Aorta (tissue), 5 donors: ENCODE measurements at regions not wholly inside any gene's neighbourhood (a gene's known extent, or its start where the extent isn't known, plus 50 kb on each side); places are given as distances from the start of the nearest gene placed in this dataset.
"Not testable (repeated sequence)": the region's sequence is repeated elsewhere in the genome, so short reads cannot be mapped to it uniquely, and the experiment has no call there.

Experiments
- ATAC-seq: fragments of 200-7000 bp; cut with Tn5 transposase; one replicate; pipeline ENCODE4 v1.9.1; 2022; ENCODE audit warnings: moderate library complexity; ENCODE audit not compliant: low FRiP score
- DNase-seq, 2 donors: peaks; one replicate each; pipeline ENCODE4 v3.0.0-alpha.2; 2020
- H3K27ac ChIP-seq, 2 donors: one replicate each; pipeline ENCODE4 v1.5.1; 2013; ENCODE audit warnings: low read length in 2 of 2, mild to moderate bottlenecking in 2 of 2, moderate library complexity in 2 of 2, control low read depth in 1 of 2, inconsistent platforms in 1 of 2, low read depth in 1 of 2
- H3K27me3 ChIP-seq, 2 donors: one replicate each; pipeline ENCODE4 v1.6.1; 2013; ENCODE audit warnings: control low read depth in 1 of 2, low read length in 1 of 2, mild to moderate bottlenecking in 1 of 2, moderate library complexity in 1 of 2; ENCODE audit not compliant: insufficient read depth in 2 of 2, control insufficient read depth in 1 of 2
- H3K36me3 ChIP-seq, 2 donors: one replicate each; pipeline ENCODE4 v1.6.1; 2013; ENCODE audit warnings: control low read depth in 1 of 2, low read length in 1 of 2, mild to moderate bottlenecking in 1 of 2; ENCODE audit not compliant: insufficient read depth in 2 of 2, control insufficient read depth in 1 of 2
- H3K4me1 ChIP-seq, 2 donors: one replicate each; pipeline ENCODE4 v1.6.1; 2013; ENCODE audit warnings: low read length in 2 of 2, control low read depth in 1 of 2, mild to moderate bottlenecking in 1 of 2, moderate library complexity in 1 of 2; ENCODE audit not compliant: insufficient read depth in 2 of 2, control insufficient read depth in 1 of 2
- H3K4me3 ChIP-seq, 2 donors: one replicate each; pipeline ENCODE4 v1.5.1; 2013; ENCODE audit warnings: low read length in 2 of 2, control low read depth in 1 of 2, mild to moderate bottlenecking in 1 of 2
- H3K9me3 ChIP-seq: one replicate; pipeline ENCODE4 v1.6.1; 2013; ENCODE audit warnings: mild to moderate bottlenecking, low read length; ENCODE audit not compliant: control insufficient read depth
- WGBS, 2 donors: extraction: QIAGEN DNeasy Blood & Tissue Kit; methylation state at CpG; one replicate each; pipeline ENCODE4 v1.1.7; 2013; 5-methylcytosine and 5-hydroxymethylcytosine counted together
- intact Hi-C, 2 donors: fragments of 100-400 bp; cut with DNase I; formaldehyde crosslinking; loops; one replicate each; pipeline versions ENCODE4 v1.14.2 to v1.15.0; 2022
- donor health status: healthy with polysubstance abuse.
- donor health status: Bipolar disorder and iron deficiency.
- donor health status: DM: no; HTN: no; CAD: no.
- donor health status: DM: no; HTN: no; CAD: no.
- donor health status: DM: yes; HTN: yes; CAD: no.

GRCh38 chr10:45056806-45057205 is 56.1 kb downstream of the ZNF22 start:
- H3K4me1 ChIP-seq, intact Hi-C loops, ATAC-seq, H3K27ac ChIP-seq, H3K36me3 ChIP-seq, DNase-seq, H3K27me3 ChIP-seq, H3K9me3 ChIP-seq, H3K4me3 ChIP-seq: not testable (repeated sequence)
- WGBS, 2 donors: 99 to 100% methylated on average over 1 of the region's 1 CpG

GRCh38 chr10:45058580-45058979 is 57.9 kb downstream of the ZNF22 start:
- Histone ChIP-seq H3K4me3 (no peak overlapping the region), H3K9me3 (no peaks in the 10 kb centered on the region), H3K27ac (no peak overlapping the region), H3K36me3 (no peaks in the 10 kb centered on the region), H3K4me1 (no peaks in the 10 kb centered on the region), H3K27me3 (no peaks in the 10 kb centered on the region)
- WGBS, 2 donors: 90 to 96% methylated on average over 1 of the region's 1 CpG
- ATAC-seq (no peak), DNase-seq (no peak)
- intact Hi-C loops: no loop called here

DNA sequence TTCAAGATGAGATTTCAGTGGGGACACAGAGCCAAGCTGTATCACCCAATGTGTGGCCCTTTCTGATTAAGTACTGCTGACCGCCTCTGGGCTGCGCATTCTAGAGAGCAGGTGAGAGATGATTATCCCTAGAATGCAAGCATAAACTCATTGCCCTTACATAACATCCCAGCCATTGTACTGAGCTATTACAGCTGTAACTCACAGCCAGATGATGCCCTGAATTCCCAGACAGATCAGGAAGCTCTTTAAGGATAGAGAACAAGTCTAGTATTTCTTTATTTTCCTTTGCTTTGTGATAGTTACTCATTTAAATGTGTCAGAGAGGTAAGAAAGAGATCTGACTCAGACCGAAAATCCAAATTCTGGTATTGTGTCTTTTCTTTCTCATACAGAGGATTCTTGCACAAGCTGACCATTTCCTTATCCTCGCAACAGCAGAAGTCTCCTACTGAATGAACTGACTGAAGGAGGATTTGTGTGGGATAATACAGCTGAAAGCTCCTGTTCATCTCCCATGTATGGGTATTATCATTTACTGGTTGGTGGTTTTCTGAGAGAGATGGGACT is 58.4 kb downstream of the ZNF22 start:
- Histone ChIP-seq H3K36me3 (no peaks in the 10 kb centered on the region), H3K9me3 (no peaks in the 10 kb centered on the region), H3K4me3 (no peak overlapping the region), H3K27ac (no peak overlapping the region), H3K4me1 (no peaks in the 10 kb centered on the region), H3K27me3 (no peaks in the 10 kb centered on the region)
- no peak for DNase-seq
- no peak for ATAC-seq
- intact Hi-C loops: no loop called here
- 96 to 99% methylated on average over 4 of the region's 4 CpGs for WGBS, 2 donors

GRCh38 chr10:45059632-45060031 is 58.9 kb downstream of the ZNF22 start:
- no peak overlapping the region for H3K27ac ChIP-seq
- DNase-seq: no peak
- H3K4me3 ChIP-seq: no peak overlapping the region
- H3K36me3 ChIP-seq: no peaks in the 10 kb centered on the region
- H3K9me3 ChIP-seq: no peaks in the 10 kb centered on the region
- intact Hi-C loops: no loop called here
- 95% methylated on average over 2 of the region's 2 CpGs for WGBS, 2 donors
- no peaks in the 10 kb centered on the region for H3K4me1 ChIP-seq
- ATAC-seq: no peak
- H3K27me3 ChIP-seq: no peaks in the 10 kb centered on the region

- WGBS, 2 donors: 27 to 28% methylated on average over 8 of the region's 8 CpGs
Observed at GRCh38 chr10:45061982-45062381, 61.3 kb downstream of the ZNF22 start.

GRCh38 chr10:45063591-45064231 is 63.0 kb downstream of the ZNF22 start:
- no peak overlapping the region for H3K27ac ChIP-seq
- DNase-seq (no peak), ATAC-seq (no peak)
- intact Hi-C loops: no loop called here
- H3K36me3 ChIP-seq: no peaks in the 10 kb centered on the region
- H3K4me3 ChIP-seq: no peak overlapping the region
- H3K9me3 ChIP-seq: no peaks in the 10 kb centered on the region
- 65 to 71% methylated on average over 8 of the region's 8 CpGs for WGBS, 2 donors
- no peaks in the 10 kb centered on the region for H3K4me1 ChIP-seq
- no peaks in the 10 kb centered on the region for H3K27me3 ChIP-seq

More at GRCh38 chr10:45061982-45062381, 61.3 kb downstream of the ZNF22 start:
- no peaks in the 10 kb centered on the region for H3K4me1 ChIP-seq
- H3K9me3 ChIP-seq: no peaks in the 10 kb centered on the region
- no peak overlapping the region for H3K4me3 ChIP-seq
- ATAC-seq (no peak), DNase-seq (no peak)
- H3K27me3 ChIP-seq: no peaks in the 10 kb centered on the region
- intact Hi-C loops: no loop called here
- no peaks in the 10 kb centered on the region for H3K36me3 ChIP-seq
- no peak overlapping the region for H3K27ac ChIP-seq

DNA sequence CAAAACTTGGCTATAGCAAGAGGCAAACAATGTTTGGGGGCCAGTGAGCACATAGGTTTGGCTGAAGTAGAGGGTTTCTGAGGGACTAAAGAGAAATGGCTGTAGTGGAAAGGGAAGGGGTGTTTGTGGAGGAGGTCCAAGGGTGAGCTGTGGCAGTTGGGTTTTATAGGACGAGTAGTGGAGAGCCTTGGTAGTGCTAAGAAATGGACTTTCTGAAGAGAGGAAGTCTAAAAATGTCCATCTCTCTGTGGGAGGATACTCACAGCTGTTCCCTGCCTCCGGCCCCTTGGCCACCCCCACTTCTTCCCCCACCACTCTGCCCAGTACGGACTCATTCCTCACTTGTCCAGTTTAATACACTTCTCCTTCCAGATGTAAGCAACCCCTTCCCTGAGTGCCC is 64.3 kb downstream of the ZNF22 start:
- 74 to 79% methylated on average over 3 of the region's 3 CpGs for WGBS, 2 donors
- H3K4me3 ChIP-seq: no peak overlapping the region
- intact Hi-C loops: no loop called here
- no peaks in the 10 kb centered on the region for H3K4me1 ChIP-seq
- H3K36me3 ChIP-seq: no peaks in the 10 kb centered on the region
- DNase-seq: no peak
- no peaks in the 10 kb centered on the region for H3K9me3 ChIP-seq
- H3K27ac ChIP-seq: no peak overlapping the region
- H3K27me3 ChIP-seq: no peaks in the 10 kb centered on the region
- ATAC-seq: no peak

- no peaks in the 10 kb centered on the region for H3K4me1 ChIP-seq
- H3K27ac ChIP-seq: no peak overlapping the region
- no peak overlapping the region for H3K4me3 ChIP-seq
- 94 to 96% methylated on average over 14 of the region's 14 CpGs for WGBS, 2 donors
- H3K36me3 ChIP-seq: no peaks in the 10 kb centered on the region
- ATAC-seq (no peak), DNase-seq (no peak)
- H3K9me3 ChIP-seq: no peaks in the 10 kb centered on the region
- intact Hi-C loops: no loop called here
- no peaks in the 10 kb centered on the region for H3K27me3 ChIP-seq
Observed at GRCh38 chr10:45071043-45071813, 70.5 kb downstream of the ZNF22 start.

GRCh38 chr10:45075216-45075615 is 74.5 kb downstream of the ZNF22 start:
- H3K4me1 ChIP-seq: peaks cover 0 to 6% of the 10 kb centered on the region in 2 donors
- no peak overlapping the region for H3K4me3 ChIP-seq
- H3K36me3 ChIP-seq: no peaks in the 10 kb centered on the region
- H3K9me3 ChIP-seq: no peaks in the 10 kb centered on the region
- no peaks in the 10 kb centered on the region for H3K27me3 ChIP-seq
- DNase-seq: no peak
- 44 to 59% methylated on average over 4 of the region's 4 CpGs for WGBS, 2 donors
- ATAC-seq: no peak
- intact Hi-C loops: no loop called here
- no peak overlapping the region for H3K27ac ChIP-seq
